Heart left ventricle (tissue), 16 donors: ENCODE measurements at regions not wholly inside any gene's neighbourhood (a gene's known extent, or its start where the extent isn't known, plus 50 kb on each side); places are given as distances from the start of the nearest gene placed in this dataset.

Experiments
- ATAC-seq, 4 donors: fragments of 200-7000 bp; cut with Tn5 transposase; one replicate each; pipeline ENCODE4 v1.9.1; 2020 to 2022; ENCODE audit warnings: moderate library complexity in 4 of 4, mild to moderate bottlenecking in 3 of 4, moderate number of reproducible peaks in 1 of 4
- DNase-seq, 5 donors: peaks; one replicate each; pipeline ENCODE4 v3.0.0-alpha.2; 2020
- H3K27ac ChIP-seq, 12 donors: fragments of 200-600 bp; sonication (generic) in 4 of 12; one replicate each; pipeline versions ENCODE4 v1.5.0 to v1.8.0; 2016 to 2022; ENCODE audit warnings: mild to moderate bottlenecking in 2 of 12
- H3K27me3 ChIP-seq, 9 donors: fragments of 200-600 bp; sonication (generic) in 2 of 9; one replicate each; pipeline versions ENCODE4 v1.5.1 to v1.8.0; 2016 to 2022; ENCODE audit warnings: mild to moderate bottlenecking in 3 of 9
- H3K36me3 ChIP-seq, 9 donors: fragments of 200-600 bp; sonication (generic) in 2 of 9; one replicate each; pipeline versions ENCODE4 v1.5.0 to v1.8.0; 2018 to 2022; ENCODE audit warnings: mild to moderate bottlenecking in 2 of 9
- H3K4me1 ChIP-seq, 12 donors: fragments of 200-600 bp; sonication (generic) in 4 of 12; one replicate each; pipeline versions ENCODE4 v1.5.0 to v1.8.0; 2016 to 2022; ENCODE audit warnings: mild to moderate bottlenecking in 3 of 12
- H3K4me3 ChIP-seq, 12 donors: fragments of 200-600 bp; sonication (generic) in 4 of 12; one replicate each; pipeline versions ENCODE4 v1.5.0 to v1.8.0; 2017 to 2022; ENCODE audit warnings: mild to moderate bottlenecking in 9 of 12, moderate library complexity in 4 of 12
- H3K9me3 ChIP-seq, 12 donors: fragments of 200-600 bp; sonication (generic) in 4 of 12; one replicate each; pipeline versions ENCODE4 v1.5.0 to v1.8.0; 2016 to 2022; ENCODE audit warnings: mild to moderate bottlenecking in 1 of 12
- CTCF ChIP-seq, 12 donors: fragments of 200-600 bp; sonication (generic) in 4 of 12; IDR thresholded peaks; one replicate each; pipeline versions ENCODE4 v1.5.0 to v1.8.0; 2018 to 2022; ENCODE audit warnings: antibody characterized with exemption in 12 of 12, mild to moderate bottlenecking in 5 of 12
- POLR2A ChIP-seq, 2 donors: fragments of 450-650 bp; IDR thresholded peaks; one replicate each; pipeline ENCODE4 v1.6.1; 2017; ENCODE audit warnings: antibody characterized with exemption in 2 of 2, mild to moderate bottlenecking in 2 of 2, moderate library complexity in 2 of 2
- WGBS, 4 donors: extraction: QIAGEN DNeasy Blood & Tissue Kit in 2 of 4; methylation state at CpG; one replicate each; pipeline versions ENCODE4 v1.1.5 to v1.1.7; 2013 to 2018; 5-methylcytosine and 5-hydroxymethylcytosine counted together
- intact Hi-C, 10 donors: fragments of 100-400 bp; cut with DNase I; formaldehyde crosslinking; loops; one replicate each; pipeline versions ENCODE4 v1.11.1 to v1.14.2; 2022
- donor health status: ischemic (EF 13 %, LVEDD 7.1; RV severe dilation, severe dysfunction).
- donor health status: healthy with polysubstance abuse.
- donor health status: DM: no; HTN: yes; CAD: no.
- donor health status: DM: no; HTN: no; CAD: no.
- donor health status: ischemic (EF 25% LVEDD 6.9; RV normal size, moderate dysfunction).
- donor health status: ischemic (EF 25% LVEDD 5.7; RV mildly dilated, moderate dysfunction).
- donor health status: healthy.
- donor health status: DM: yes; HTN: yes; CAD: no.
- donor health status: ischemic (EF 35%, LVEDD 5.7; RV mildly dilated, moderate dysfunction).
- donor health status: nonischemic (EF 11% LVEDD 7.7; RV severe dilation, severe dysfunction).
- donor health status: DM: yes; HTN: yes; CAD: no.
- donor health status: PGD.
- donor health status: ischemic (EF 29% LVEDD 5.4; RV normal size, mild dysfunction).
- donor health status: nonischemic (EF 23%, LVEDD 6.1; RV moderate dilation, normal function).

DNA sequence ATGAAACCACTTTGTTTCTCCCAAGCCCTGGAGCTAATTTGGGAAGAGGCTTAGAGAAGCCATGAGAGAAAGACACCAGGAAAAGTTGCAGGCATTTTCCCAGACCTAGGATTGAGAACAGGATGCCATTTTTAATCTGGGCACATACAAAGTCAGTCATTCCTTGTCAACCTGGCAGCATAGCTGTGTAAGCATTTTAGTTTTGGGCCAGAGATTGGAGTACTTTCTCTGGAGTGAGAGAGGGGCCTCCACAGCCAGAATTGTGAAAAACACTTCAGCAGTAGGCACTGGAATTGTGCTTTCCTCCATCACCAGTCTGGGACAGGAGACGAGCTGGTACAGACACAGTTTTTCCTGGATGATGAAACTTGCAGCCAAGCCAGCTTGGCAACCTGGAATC lies 390.3 kb upstream of the DMAC1 start:
- Histone ChIP-seq H3K36me3 (no peaks in the 10 kb centered on the region), H3K4me3 (no peak overlapping the region), H3K27ac (no peak overlapping the region), H3K9me3 (peaks cover 0 to 24% (median 14%) of the 10 kb centered on the region in 12 donors), H3K27me3 (no peaks in the 10 kb centered on the region), H3K4me1 (no peaks in the 10 kb centered on the region)
- DNase-seq = no peak
- WGBS, 4 donors = 83 to 100% (median 93%) methylated on average over 1 of the region's 1 CpG
- ATAC-seq = no peak
- intact Hi-C loops = no loop called here
- TF ChIP-seq CTCF (IDR thresholded peaks at IDR 0.05) (no peak), POLR2A (IDR thresholded peaks at IDR 0.05) (no peak)

GRCh38 chr9:8188723-8189407 lies 389.3 kb upstream of the DMAC1 start:
- no peak for ATAC-seq
- 68 to 75% (median 72%) methylated on average over 6 of the region's 6 CpGs for WGBS, 4 donors
- intact Hi-C loops = no loop called here
- Histone ChIP-seq H3K27me3 (no peaks in the 10 kb centered on the region), H3K36me3 (no peaks in the 10 kb centered on the region), H3K4me3 (no peak overlapping the region), H3K9me3 (peaks cover 0 to 24% (median 14%) of the 10 kb centered on the region in 12 donors), H3K4me1 (no peaks in the 10 kb centered on the region), H3K27ac (no peak overlapping the region)
- TF ChIP-seq CTCF (IDR thresholded peaks at IDR 0.05) (no peak), POLR2A (IDR thresholded peaks at IDR 0.05) (no peak)
- DNase-seq = no peak

- no peaks in the 10 kb centered on the region for H3K36me3 ChIP-seq
- no peak for DNase-seq
- TF ChIP-seq CTCF (IDR thresholded peaks at IDR 0.05) = no peak
- no peak for TF ChIP-seq POLR2A (IDR thresholded peaks at IDR 0.05)
- ATAC-seq = no peak
- no peak overlapping the region for H3K4me3 ChIP-seq
- no peaks in the 10 kb centered on the region for H3K27me3 ChIP-seq
- intact Hi-C loops = no loop called here
- H3K9me3 ChIP-seq = peaks cover 0 to 5% (median 0%) of the 10 kb centered on the region in 12 donors
- H3K27ac ChIP-seq = no peak overlapping the region
- no peaks in the 10 kb centered on the region for H3K4me1 ChIP-seq
- WGBS, 4 donors = 82 to 89% (median 88%) methylated on average over 4 of the region's 4 CpGs
Measured at GRCh38 chr9:8186560-8186959, 387.0 kb upstream of the DMAC1 start.

GRCh38 chr9:8183618-8184017 lies 384.0 kb upstream of the DMAC1 start:
- no peaks in the 10 kb centered on the region for H3K36me3 ChIP-seq
- ATAC-seq = no peak
- intact Hi-C loops = no loop called here
- no peaks in the 10 kb centered on the region for H3K27me3 ChIP-seq
- no peak overlapping the region for H3K27ac ChIP-seq
- no peaks in the 10 kb centered on the region for H3K4me1 ChIP-seq
- TF ChIP-seq POLR2A (IDR thresholded peaks at IDR 0.05) (no peak), CTCF (IDR thresholded peaks at IDR 0.05) (no peak)
- H3K9me3 ChIP-seq = no peaks in the 10 kb centered on the region
- DNase-seq = no peak
- WGBS, 4 donors = 67 to 73% (median 70%) methylated on average over 3 of the region's 3 CpGs
- H3K4me3 ChIP-seq = no peak overlapping the region
